HepG2 (cell line): ENCODE measurements at regions not wholly inside any gene's neighbourhood (a gene's known extent, or its start where the extent isn't known, plus 50 kb on each side); places are given as distances from the start of the nearest gene placed in this dataset.

ENCODE experiments used
- CTCF ChIP-seq: sonication (generic); formaldehyde crosslinking; IDR thresholded peaks from 2 replicates; pipeline ENCODE4 v1.5.0; 2020; ENCODE audit warnings: mild to moderate bottlenecking, missing genetic modification reagents, moderate library complexity
- FOXM1 ChIP-seq: sonication (generic); formaldehyde crosslinking; IDR thresholded peaks from 2 replicates; pipeline ENCODE4 v1.5.0; 2020; ENCODE audit warnings: missing genetic modification reagents
- GABPA ChIP-seq, 2 experiments: IDR thresholded peaks; 2 replicates each; pipeline ENCODE4 v1.6.1; 2011 to 2016; ENCODE audit warnings: low read depth in 2 of 2, low read length in 1 of 2, missing biosample characterization in 1 of 2, missing genetic modification characterization in 1 of 2
- NPAS2 ChIP-seq: sonication (generic); formaldehyde crosslinking; IDR thresholded peaks from 2 replicates; pipeline ENCODE4 v1.8.0; 2022; ENCODE audit warnings: mild to moderate bottlenecking, missing genetic modification reagents, borderline replicate concordance
- ZNF234 ChIP-seq: sonication (generic); formaldehyde crosslinking; conservative IDR thresholded peaks from 2 replicates; pipeline ENCODE4 v1.5.1; 2020; ENCODE audit warnings: mild to moderate bottlenecking, missing genetic modification reagents
- ZNF530 ChIP-seq: sonication (generic); formaldehyde crosslinking; IDR thresholded peaks from 2 replicates; pipeline ENCODE4 v1.5.0; 2020; ENCODE audit warnings: low read depth, mild to moderate bottlenecking, missing genetic modification reagents
- ZNF660 ChIP-seq: sonication (generic); formaldehyde crosslinking; IDR thresholded peaks from 2 replicates; pipeline ENCODE4 v1.5.1; 2020; ENCODE audit warnings: mild to moderate bottlenecking, low read depth, missing genetic modification reagents, borderline replicate concordance

- TF ChIP-seq GABPA (IDR thresholded peaks at IDR 0.05; ENCODE audit: low read depth, low read length): no peak
- no peak for TF ChIP-seq GABPA (CRISPR knock-in tag; IDR thresholded peaks at IDR 0.05; ENCODE audit: low read depth)
- TF ChIP-seq ZNF530 (CRISPR knock-in tag): no peak
- 0 out of 2 replicates have a peak, but pooled peaks have one; percentile 7 for TF ChIP-seq CTCF (CRISPR knock-in tag)
- no peak for TF ChIP-seq ZNF660 (CRISPR knock-in tag)
- TF ChIP-seq FOXM1: no peak
- no peak for TF ChIP-seq NPAS2 (CRISPR knock-in tag)
- TF ChIP-seq ZNF234 (CRISPR knock-in tag): no peak
Observed at GRCh38 chr12:127711108-127711507, 555.9 kb upstream of the TMEM132C start.
